HG03280 (cell line): ENCODE measurements at regions not wholly inside any gene's neighbourhood (a gene's known extent, or its start where the extent isn't known, plus 50 kb on each side); places are given as distances from the start of the nearest gene placed in this dataset.

Source experiments
- ATAC-seq: cut with Tn5 transposase; IDR thresholded peaks from one replicate; pipeline ENCODE4 v1.9.1; 2021; ENCODE audit warnings: mild to moderate bottlenecking, moderate library complexity; ENCODE audit not compliant: unreplicated experiment

DNA sequence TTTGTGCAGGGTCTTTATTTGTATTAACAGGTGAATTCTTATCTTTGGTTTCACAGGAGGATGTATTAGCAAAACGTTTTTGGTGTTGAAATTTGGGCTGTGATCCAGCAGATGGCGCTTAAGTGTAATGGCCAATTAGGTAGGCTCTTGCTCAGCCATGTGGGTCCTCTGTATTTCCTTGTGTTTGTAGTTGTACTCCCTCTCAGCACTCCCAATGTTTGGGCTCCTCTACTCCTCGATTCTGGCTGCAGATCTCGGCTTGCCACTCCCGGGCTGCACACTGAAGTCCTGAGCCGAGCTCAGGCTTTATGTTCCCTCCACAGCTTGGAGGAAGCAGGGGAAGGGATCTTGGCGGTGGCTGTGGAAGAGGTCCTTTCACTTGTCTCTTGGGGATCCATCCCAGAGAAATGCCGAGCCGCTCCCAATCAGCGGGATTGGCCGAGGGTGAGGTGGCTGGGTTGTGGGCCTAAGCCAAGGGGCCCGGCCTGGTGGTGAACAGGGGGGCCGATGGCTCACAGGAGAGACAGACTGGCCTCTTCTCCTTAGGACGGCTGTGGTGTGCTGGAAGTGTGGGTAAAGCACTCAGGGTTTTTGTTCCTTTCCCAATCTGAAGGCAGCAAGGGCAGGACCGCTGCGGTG lies 133.7 kb downstream of the AEBP2 start:
- ATAC-seq: no peak

DNA sequence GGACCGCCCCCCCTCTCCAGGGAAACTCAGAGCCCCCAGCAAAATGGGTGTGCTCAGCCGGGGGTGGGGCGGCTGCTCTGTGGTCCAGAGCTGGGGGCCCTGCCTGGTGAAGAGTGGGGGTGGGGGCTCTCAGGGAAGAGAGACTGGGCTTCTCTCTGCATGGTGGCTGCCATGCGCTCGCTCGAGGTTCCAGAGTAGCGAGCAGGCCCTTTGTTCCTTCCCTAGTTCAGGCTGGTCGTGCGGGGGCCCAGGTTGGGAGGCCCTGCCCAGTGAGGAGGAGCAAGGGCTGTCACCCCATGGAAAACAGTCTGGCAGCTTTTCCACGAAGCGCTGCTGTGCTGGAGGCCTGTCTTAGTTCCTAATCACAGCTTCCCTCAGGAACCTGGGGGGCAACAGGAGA lies 134.6 kb downstream of the AEBP2 start:
- no peak for ATAC-seq

- ATAC-seq: no peak
Observed at GRCh38 chr12:19574601-19575000, 135.3 kb downstream of the AEBP2 start.

DNA sequence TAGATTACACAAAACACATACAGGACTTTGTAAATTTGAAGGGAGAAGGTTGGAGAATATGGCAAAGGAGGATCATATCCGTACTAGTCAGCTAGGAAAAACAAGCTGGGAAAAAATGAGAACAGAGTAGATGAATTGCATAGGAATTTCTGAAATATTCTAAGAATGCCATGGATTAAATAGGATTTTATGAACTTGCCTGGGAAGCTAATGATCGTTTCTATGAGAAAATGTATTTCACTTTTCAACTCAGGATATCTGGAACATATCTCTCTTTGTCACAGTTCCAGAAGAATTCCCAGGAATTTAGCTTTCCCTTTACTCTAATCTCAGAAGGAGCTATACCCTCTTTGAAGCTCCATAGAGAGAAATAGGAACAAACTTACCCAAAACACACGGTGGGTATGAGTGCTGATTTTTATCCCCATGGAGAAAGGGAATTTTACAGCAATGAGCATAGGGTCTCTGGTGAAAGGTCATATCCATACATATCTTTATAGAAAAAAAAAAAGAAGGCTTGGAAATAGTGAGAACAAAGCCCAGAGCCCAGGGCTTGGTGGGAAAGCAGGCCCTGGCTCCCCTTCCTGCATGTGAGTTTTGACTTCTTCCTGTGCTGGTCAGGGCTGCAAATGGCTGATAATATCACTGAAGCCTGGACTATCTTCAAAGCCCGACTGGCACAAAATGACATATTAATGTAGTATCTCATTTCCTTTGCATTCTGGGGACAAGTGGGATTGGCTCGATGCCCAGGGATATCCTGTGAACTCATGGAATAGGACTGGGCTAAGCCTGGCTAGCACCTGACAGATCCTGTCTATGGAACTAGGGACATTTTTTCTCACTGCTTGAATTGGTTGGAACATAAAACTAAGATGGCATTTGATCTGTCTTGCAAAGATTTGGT lies 136.3 kb downstream of the AEBP2 start:
- no peak for ATAC-seq

- no peak for ATAC-seq
Observed at GRCh38 chr12:19576506-19577280, 137.4 kb downstream of the AEBP2 start.

DNA sequence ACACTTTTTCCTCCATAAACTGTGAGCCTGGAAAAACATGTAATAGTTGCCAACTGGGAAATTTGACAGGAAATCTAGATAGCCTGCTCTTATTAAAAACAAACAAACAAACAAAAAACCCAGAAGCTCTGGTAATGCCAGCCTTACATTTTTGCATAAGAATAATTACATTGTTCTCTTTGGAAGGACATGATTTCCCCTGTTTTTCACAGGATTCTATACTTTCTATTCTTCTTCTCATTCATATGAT lies 137.9 kb downstream of the AEBP2 start:
- no peak for ATAC-seq

- no peak for ATAC-seq
Observed at GRCh38 chr12:19584732-19585131, 145.4 kb downstream of the AEBP2 start.

GRCh38 chr12:19588951-19589350 lies 149.7 kb downstream of the AEBP2 start:
- ATAC-seq: no peak

DNA sequence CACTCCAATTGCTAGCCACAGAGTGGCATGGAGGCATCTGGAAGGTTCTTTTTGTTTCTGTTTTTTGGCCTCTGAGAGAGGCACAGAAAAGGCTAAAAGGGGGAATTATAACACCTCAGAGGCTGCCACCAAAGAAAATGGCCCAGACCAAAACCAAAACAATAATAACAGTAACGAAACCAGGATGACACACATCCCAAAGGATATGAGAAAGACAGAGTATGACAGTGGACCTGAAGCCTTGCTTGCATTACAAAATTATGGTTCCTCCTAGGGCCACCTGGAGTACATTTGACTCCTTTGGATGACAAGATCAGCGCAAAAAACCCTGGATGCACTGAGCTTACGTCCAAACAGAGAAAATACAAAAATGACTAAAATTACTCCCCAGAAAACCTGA lies 152.7 kb downstream of the AEBP2 start:
- ATAC-seq: no peak

GRCh38 chr12:19596434-19597166 lies 157.3 kb downstream of the AEBP2 start:
- ATAC-seq: no peak

DNA sequence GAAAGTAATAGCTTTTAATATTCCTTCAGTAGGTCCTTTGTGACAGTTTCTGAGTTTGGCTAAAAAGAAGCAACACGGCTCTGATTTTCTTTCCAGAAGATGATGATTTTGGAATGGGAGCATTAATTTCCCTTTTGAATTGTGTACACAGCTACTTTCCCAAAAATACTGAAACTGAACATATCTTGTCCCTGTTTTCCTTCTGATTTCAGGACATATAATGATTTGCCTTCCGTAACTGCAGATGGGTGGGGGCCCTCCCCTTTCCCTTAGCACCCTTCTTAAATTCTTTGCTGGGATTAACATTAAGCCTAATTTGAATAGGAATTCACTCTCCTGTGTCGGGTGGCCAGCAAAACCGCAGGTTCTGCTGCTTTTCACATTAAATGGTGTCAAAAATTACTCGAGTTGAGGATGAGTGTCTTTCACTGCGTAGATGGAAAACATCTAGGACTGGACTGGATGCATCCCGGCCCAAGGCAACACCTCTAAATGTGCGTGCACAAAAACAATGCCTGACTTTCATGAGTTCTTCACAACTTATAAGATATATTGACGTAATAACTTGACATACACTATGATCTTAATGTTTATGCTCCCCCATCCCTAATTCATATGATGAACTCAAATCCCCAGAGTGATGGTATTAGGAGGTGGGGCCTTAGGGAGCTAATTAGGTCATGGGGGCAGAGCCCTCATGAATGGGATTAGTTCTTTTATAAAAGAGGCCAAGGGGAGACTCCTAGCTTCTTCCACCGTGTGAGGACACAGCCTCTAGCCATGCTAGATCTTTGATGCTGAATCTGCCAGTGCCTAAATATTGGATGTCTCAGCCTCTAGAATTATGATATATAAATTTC lies 158.1 kb downstream of the AEBP2 start:
- ATAC-seq: no peak

DNA sequence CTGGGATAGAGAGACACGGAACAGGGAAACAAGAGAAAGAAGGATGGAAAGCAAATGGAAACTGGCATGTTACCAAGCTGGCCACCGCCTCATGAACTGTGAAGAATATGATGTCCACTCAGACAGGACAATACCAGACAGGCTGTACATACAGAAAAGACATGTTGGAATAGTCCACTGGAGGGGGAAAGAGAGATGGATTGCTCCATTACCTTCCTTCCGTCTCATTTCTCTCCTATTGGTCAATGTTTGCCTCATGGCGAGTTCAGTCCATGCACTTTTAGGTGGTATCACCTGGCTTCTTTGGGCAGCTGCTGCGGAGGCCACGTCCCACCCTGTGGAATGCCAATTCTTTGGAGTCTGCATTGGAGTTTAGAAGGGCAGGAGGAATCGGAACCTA lies 166.4 kb downstream of the AEBP2 start:
- no peak for ATAC-seq

DNA sequence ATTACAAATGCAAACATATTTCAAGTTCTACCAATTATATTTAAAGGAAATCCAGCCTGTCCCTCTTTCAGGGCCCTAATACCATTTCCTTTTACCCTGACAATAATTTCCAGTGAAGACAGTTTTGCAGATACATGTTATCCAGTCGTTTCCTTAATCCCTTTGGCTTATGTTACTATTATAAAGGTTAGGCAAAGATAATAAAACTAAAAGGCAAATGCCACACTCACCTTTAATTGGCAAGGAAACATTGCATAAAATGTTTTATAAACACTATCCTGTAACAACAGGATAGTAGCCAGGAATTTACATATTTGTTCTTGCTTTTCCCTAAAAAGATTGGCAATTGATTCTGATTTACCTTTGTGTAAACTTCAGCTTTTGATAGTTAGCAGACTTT lies 168.7 kb downstream of the AEBP2 start:
- ATAC-seq: no peak

DNA sequence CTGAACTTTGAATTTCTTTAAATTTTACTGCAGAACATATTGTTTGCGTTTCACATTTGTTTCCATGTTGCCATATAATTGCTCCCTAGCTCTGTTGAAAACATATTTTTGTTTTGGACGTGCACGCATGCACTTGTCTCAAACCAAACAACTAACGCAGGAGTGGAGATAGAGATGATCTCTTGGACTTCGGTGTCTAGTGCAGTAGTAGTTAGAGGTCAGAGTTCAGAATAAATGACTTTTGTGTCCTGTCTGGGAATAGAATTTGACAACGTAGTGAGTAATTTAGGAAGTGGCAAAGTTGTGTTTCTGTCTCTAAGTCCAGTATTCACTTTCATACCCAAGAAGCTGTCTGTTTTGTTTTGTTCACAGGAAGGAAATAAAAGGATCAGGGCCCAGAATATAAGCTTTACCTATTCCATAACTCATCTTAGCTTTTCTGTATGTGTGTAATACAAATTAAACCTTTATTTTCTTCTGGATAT lies 173.8 kb downstream of the AEBP2 start:
- ATAC-seq: no peak

DNA sequence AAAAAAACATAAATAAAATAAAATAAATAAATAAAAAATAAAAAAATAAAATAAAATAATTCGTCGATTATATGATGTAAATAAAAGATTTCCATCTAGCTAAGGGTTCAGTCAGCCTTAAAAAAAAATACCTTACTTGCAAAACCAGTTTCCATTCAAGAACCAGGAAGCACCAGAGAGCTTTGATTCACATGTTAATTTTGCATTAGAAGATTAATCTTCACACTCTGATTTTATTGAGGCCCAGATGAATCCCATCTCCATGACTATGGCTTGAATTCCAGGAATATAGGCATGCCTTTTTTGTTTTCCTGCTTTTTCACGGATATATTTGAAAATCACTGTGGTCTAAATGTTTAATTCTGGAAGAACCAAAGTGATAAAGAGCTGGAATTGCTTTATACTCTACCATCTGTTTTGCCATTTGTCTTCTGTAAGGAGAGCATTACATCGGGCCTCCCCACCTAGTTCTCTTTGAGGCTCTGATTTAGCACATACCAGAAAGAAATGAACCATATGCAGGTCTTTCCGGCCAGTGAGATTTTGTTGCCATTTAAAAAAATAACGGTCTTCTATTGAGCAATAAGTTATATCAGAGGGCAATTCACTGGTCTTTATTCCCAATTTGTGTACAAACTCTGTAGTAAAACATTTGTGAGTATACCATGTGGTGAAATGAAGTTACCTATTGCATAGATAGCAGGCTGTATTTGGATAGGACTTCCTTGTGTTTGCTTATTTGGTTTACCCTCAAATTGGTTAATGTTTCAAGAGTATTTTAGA lies 175.5 kb downstream of the AEBP2 start:
- ATAC-seq: no peak

GRCh38 chr12:19615384-19615725 lies 176.1 kb downstream of the AEBP2 start:
- no peak for ATAC-seq

GRCh38 chr12:19616781-19617180 lies 177.5 kb downstream of the AEBP2 start:
- no peak for ATAC-seq

DNA sequence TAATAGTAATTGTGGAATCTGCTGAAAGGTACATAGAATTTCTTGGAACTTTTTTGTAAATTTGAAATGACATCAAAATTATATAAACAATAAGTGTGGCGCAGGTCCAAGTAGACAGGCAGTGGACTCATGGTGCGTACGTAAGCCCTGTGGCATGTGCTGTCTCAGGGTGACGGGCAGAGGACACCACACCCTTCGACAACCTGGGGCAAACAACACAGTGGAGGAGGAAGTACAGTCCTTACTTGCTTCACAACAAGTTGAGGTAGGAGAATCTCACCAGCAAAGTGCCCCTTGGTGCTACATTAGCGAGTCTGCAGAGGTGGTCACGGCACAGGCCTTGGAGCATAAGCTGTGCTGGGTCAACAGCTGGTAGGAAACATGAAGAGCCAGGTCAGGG lies 180.9 kb downstream of the AEBP2 start:
- no peak for ATAC-seq

DNA sequence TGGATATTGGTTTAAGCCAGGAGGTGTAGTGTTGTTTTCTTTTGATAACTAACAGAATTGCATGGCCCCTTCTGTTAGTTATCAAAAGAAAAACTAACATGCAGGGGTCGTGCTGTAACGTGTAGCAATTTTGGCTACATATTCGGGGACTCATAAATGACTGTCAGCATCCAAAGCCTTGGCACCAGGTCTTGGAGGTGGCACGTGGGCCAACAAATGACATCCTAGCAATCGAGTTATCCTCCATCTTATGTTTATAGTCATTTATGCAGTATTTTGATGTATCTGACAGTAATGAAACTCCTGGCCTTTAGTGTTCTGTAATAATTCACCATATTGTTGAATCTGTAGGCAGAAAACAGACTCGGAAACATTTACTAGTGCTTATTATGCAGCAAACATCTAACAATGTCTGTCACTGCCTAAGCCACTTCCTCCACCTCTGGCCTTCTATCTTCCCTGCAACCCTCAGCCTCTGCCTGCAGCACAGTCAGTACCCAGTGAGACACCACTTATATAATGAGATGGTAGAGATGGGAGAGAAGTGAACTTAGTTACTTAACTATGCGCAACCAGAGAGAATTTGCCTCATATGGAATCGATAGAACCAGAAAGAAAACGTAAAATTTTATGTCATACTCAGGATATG lies 184.6 kb downstream of the AEBP2 start:
- ATAC-seq: no peak
